ENCODE measurements at regions not wholly inside any gene's neighbourhood (a gene's known extent, or its start where the extent isn't known, plus 50 kb on each side); places are given as distances from the start of the nearest gene placed in this dataset.
A peak's percentile ranks its signal among the peaks of the same experiment; 100 is the strongest.
"Not testable (repeated sequence)": the region's sequence is repeated elsewhere in the genome, so short reads cannot be mapped to it uniquely, and the experiment has no call there.

- TF ChIP-seq, protein P1, sequence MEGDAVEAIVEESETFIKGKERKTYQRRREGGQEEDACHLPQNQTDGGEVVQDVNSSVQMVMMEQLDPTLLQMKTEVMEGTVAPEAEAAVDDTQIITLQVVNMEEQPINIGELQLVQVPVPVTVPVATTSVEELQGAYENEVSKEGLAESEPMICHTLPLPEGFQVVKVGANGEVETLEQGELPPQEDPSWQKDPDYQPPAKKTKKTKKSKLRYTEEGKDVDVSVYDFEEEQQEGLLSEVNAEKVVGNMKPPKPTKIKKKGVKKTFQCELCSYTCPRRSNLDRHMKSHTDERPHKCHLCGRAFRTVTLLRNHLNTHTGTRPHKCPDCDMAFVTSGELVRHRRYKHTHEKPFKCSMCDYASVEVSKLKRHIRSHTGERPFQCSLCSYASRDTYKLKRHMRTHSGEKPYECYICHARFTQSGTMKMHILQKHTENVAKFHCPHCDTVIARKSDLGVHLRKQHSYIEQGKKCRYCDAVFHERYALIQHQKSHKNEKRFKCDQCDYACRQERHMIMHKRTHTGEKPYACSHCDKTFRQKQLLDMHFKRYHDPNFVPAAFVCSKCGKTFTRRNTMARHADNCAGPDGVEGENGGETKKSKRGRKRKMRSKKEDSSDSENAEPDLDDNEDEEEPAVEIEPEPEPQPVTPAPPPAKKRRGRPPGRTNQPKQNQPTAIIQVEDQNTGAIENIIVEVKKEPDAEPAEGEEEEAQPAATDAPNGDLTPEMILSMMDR (IDR thresholded peaks at IDR 0.05; ENCODE audit: partially characterized antibody, unreplicated experiment), result no peak
- Mint-ChIP-seq H3K27me3 (ENCODE audit: unreplicated experiment) (peaks cover 1% of the 10 kb centered on the region), H3K27ac (ENCODE audit: unreplicated experiment) (no peak overlapping the region)
Observed at GRCh38 chr11:67795746-67796145, 121.3 kb upstream of the ALDH3B2 start.

DNA sequence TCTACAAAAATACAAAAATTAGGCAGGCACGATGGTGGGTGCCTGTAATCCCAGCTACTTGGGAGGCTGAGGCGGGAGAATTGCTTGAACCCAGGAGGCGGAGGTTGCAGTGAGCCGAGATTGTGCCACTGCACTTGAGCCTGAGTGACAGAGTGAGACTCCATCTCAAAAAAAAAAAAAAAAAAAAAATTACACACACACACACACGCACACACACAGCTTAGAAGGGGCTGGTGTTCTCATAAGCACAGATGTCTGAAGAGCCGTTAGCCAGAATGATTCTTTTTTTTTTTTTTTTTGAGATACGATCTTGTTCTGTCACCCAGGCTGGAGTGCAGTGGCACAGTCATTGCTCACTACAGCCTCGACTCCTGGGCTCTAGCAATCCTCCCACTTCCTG is 119.3 kb upstream of the ALDH3B2 start:
- not testable (repeated sequence) for DNase-seq; H3K9me3 Mint-ChIP-seq (ENCODE audit: unreplicated experiment); H3K4me1 Mint-ChIP-seq (ENCODE audit: low read depth, unreplicated experiment); H3K36me3 Mint-ChIP-seq (ENCODE audit: unreplicated experiment); H3K4me3 Mint-ChIP-seq (ENCODE audit: unreplicated experiment); H3K27me3 Mint-ChIP-seq (ENCODE audit: unreplicated experiment); H3K27ac Mint-ChIP-seq (ENCODE audit: unreplicated experiment)

More at GRCh38 chr11:67795746-67796145, 121.3 kb upstream of the ALDH3B2 start:
- H3K4me1 Mint-ChIP-seq (ENCODE audit: low read depth, unreplicated experiment), result peaks cover 3% of the 10 kb centered on the region
- H3K9me3 Mint-ChIP-seq (ENCODE audit: unreplicated experiment), result peaks cover 2% of the 10 kb centered on the region
- no peak overlapping the region for H3K4me3 Mint-ChIP-seq (ENCODE audit: unreplicated experiment)
- DNase-seq, result no peak
- H3K36me3 Mint-ChIP-seq (ENCODE audit: unreplicated experiment), result no peaks in the 10 kb centered on the region

DNA sequence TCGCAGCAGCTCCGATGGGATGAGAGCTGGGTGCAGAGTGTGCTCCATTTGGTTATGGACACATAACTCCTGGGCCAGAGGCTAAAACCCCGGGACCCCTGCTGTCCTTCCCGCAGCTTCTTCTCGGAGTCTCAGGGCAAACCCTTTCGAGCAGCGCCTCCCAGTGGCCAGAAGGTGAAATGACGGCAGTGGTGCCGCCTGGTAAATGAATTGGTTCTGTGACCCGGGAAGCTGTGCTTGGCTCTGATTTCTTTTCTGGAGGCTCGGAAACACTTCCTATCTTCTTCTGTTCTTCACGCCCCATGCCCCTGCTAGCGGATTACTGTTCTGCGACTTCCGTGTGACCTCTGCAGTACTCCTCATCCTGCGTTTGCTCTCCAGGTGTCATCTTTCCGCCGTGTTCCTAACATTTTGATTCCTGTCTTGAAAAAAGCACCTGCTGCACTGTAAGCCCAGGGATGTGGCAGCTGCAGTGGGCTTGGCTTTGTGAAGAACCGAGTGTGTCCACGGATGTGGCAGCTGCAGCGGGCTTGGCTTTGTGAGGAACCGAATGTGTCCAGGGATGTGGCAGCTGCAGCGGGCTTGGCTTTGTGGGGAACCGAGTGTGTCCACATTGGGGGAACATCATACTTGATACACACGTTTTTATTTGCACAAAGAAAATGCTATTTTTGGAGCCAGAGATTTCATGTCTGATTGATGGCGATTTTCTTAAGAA is 118.0 kb upstream of the ALDH3B2 start:
- H3K36me3 Mint-ChIP-seq (ENCODE audit: unreplicated experiment); H3K9me3 Mint-ChIP-seq (ENCODE audit: unreplicated experiment); H3K27me3 Mint-ChIP-seq (ENCODE audit: unreplicated experiment); H3K27ac Mint-ChIP-seq (ENCODE audit: unreplicated experiment); H3K4me1 Mint-ChIP-seq (ENCODE audit: low read depth, unreplicated experiment): not testable (repeated sequence)
- H3K4me3 Mint-ChIP-seq (ENCODE audit: unreplicated experiment), result peak overlapping the region; percentile 14
- TF ChIP-seq, protein P1 (IDR thresholded peaks at IDR 0.05; ENCODE audit: partially characterized antibody, unreplicated experiment), result peak; percentile 81
- DNase-seq, result peak; percentile 68

DNA sequence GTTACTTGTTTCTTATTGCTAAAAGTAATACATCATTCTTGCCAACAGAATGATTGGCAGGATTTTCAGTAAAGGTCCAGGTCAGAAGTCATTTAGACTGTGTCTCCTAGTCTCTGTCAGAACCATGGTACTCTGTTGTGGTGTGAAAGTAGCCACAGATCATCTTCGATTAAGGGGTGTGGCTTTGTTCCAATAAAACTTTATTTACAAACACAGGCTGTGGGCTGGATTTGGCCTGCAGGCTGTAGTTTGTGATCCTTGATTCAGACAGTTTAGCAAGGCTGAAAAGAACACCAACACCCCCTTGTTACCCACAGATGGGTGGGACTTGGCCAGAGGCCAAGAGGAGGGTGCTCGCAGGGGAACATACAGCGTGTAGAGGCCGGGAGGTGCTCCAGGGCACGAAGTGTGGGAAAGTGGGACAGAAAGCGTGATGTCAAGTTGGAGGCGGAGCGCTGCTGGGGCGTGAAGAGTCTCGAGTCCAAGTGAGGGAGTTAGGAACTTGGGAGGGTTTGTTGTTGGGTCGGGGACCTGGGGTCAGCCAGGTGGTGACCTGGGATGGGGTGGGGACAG is 117.3 kb upstream of the ALDH3B2 start:
- not testable (repeated sequence) for H3K9me3 Mint-ChIP-seq (ENCODE audit: unreplicated experiment); DNase-seq; H3K4me3 Mint-ChIP-seq (ENCODE audit: unreplicated experiment); H3K27ac Mint-ChIP-seq (ENCODE audit: unreplicated experiment); H3K4me1 Mint-ChIP-seq (ENCODE audit: low read depth, unreplicated experiment); H3K27me3 Mint-ChIP-seq (ENCODE audit: unreplicated experiment); H3K36me3 Mint-ChIP-seq (ENCODE audit: unreplicated experiment)

GRCh38 chr11:67788341-67788695 is 113.9 kb upstream of the ALDH3B2 start:
- H3K9me3 Mint-ChIP-seq (ENCODE audit: unreplicated experiment); DNase-seq; H3K27ac Mint-ChIP-seq (ENCODE audit: unreplicated experiment); H3K4me3 Mint-ChIP-seq (ENCODE audit: unreplicated experiment); H3K36me3 Mint-ChIP-seq (ENCODE audit: unreplicated experiment); H3K27me3 Mint-ChIP-seq (ENCODE audit: unreplicated experiment); H3K4me1 Mint-ChIP-seq (ENCODE audit: low read depth, unreplicated experiment): not testable (repeated sequence)

- DNase-seq; H3K36me3 Mint-ChIP-seq (ENCODE audit: unreplicated experiment); H3K27ac Mint-ChIP-seq (ENCODE audit: unreplicated experiment); H3K4me3 Mint-ChIP-seq (ENCODE audit: unreplicated experiment); H3K27me3 Mint-ChIP-seq (ENCODE audit: unreplicated experiment); H3K4me1 Mint-ChIP-seq (ENCODE audit: low read depth, unreplicated experiment); H3K9me3 Mint-ChIP-seq (ENCODE audit: unreplicated experiment): not testable (repeated sequence)
Observed at GRCh38 chr11:67787681-67788340, 113.4 kb upstream of the ALDH3B2 start.

GRCh38 chr11:67781967-67782366 is 107.5 kb upstream of the ALDH3B2 start:
- DNase-seq; H3K9me3 Mint-ChIP-seq (ENCODE audit: unreplicated experiment); H3K4me3 Mint-ChIP-seq (ENCODE audit: unreplicated experiment); H3K36me3 Mint-ChIP-seq (ENCODE audit: unreplicated experiment); H3K27ac Mint-ChIP-seq (ENCODE audit: unreplicated experiment); H3K27me3 Mint-ChIP-seq (ENCODE audit: unreplicated experiment); H3K4me1 Mint-ChIP-seq (ENCODE audit: low read depth, unreplicated experiment): not testable (repeated sequence)

GRCh38 chr11:67781506-67781905 is 107.1 kb upstream of the ALDH3B2 start:
- DNase-seq; H3K27ac Mint-ChIP-seq (ENCODE audit: unreplicated experiment); H3K4me3 Mint-ChIP-seq (ENCODE audit: unreplicated experiment); H3K36me3 Mint-ChIP-seq (ENCODE audit: unreplicated experiment); H3K27me3 Mint-ChIP-seq (ENCODE audit: unreplicated experiment); H3K4me1 Mint-ChIP-seq (ENCODE audit: low read depth, unreplicated experiment); H3K9me3 Mint-ChIP-seq (ENCODE audit: unreplicated experiment): not testable (repeated sequence)
